Fibroblast of pulmonary artery (primary cell): ENCODE measurements at regions not wholly inside any gene's neighbourhood (a gene's known extent, or its start where the extent isn't known, plus 50 kb on each side); places are given as distances from the start of the nearest gene placed in this dataset.
A peak's percentile ranks its signal among the peaks of the same experiment; 100 is the strongest.

Experiments
- DNase-seq: peaks from one replicate; pipeline ENCODE4 v3.0.0-alpha.2; 2010; ENCODE audit warnings: low read depth
- H3K4me3 ChIP-seq: replicated peaks from 2 replicates; pipeline ENCODE4 v1.5.1; 2011; ENCODE audit warnings: low read depth, mild to moderate bottlenecking, control low read depth, low read length, moderate library complexity
- TF ChIP-seq, protein P1 (sequence below): IDR thresholded peaks from 2 replicates; pipeline ENCODE4 v1.5.1; 2011; ENCODE audit warnings: mild to moderate bottlenecking, control low read depth, low read length, inconsistent platforms; ENCODE audit errors: missing control alignments

DNA sequence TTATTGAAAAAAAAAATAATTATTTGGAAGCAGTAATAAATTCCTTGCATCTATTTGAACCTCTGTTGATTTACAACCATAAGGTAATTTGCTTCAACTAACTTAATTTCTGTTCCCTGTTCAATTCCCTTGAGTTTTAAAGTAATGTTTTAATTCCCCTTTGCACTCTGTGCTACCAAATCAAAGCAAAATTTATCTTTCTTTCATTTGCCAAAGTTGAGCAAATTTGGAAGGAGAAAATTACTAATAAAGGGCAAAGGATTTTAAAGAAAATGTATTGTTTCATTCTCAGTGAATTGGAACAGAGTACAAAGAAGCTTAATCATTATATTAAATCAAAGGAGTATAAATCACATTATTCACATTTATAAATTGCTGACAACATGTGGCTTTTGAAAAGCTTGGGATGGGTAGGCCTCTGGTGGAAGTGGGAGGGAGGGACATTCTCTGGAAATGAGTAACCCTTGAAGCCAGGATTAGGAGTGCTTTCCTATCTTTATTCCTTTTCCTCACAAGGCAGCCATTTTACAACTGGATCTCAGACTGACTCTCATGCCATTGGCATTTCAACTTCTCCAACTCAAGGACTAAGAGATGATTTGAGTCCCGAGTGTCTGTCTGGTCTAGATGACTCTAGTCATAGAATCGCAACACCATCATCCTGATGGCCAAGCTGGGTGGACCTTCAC is 331.6 kb upstream of the DUSP10 start:
- TF ChIP-seq, protein P1, sequence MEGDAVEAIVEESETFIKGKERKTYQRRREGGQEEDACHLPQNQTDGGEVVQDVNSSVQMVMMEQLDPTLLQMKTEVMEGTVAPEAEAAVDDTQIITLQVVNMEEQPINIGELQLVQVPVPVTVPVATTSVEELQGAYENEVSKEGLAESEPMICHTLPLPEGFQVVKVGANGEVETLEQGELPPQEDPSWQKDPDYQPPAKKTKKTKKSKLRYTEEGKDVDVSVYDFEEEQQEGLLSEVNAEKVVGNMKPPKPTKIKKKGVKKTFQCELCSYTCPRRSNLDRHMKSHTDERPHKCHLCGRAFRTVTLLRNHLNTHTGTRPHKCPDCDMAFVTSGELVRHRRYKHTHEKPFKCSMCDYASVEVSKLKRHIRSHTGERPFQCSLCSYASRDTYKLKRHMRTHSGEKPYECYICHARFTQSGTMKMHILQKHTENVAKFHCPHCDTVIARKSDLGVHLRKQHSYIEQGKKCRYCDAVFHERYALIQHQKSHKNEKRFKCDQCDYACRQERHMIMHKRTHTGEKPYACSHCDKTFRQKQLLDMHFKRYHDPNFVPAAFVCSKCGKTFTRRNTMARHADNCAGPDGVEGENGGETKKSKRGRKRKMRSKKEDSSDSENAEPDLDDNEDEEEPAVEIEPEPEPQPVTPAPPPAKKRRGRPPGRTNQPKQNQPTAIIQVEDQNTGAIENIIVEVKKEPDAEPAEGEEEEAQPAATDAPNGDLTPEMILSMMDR, result no peak
- H3K4me3 ChIP-seq, result no peak overlapping the region
- DNase-seq, result peak; percentile 69

DNA sequence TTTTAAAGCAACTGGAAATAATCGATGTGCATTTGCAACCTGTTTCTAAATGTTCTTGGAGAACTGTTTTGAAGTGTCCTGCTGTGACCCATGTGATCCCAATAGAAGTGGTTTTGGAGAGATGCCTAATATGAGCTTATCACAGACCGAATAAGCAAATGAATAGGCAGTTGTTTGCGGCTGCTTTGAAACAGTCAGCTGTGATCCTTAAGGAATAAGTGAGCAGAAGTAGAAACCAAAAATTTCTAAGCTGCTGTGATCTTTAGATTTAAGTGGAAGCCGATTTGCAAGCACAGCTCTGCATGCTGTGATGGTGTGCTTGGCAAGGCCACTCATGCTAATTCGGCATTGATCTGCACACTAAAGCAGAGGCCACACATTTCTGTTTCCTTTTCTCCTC is 329.5 kb upstream of the DUSP10 start:
- no peak for DNase-seq
- TF ChIP-seq, protein P1, result no peak
- H3K4me3 ChIP-seq, result no peak overlapping the region

DNA sequence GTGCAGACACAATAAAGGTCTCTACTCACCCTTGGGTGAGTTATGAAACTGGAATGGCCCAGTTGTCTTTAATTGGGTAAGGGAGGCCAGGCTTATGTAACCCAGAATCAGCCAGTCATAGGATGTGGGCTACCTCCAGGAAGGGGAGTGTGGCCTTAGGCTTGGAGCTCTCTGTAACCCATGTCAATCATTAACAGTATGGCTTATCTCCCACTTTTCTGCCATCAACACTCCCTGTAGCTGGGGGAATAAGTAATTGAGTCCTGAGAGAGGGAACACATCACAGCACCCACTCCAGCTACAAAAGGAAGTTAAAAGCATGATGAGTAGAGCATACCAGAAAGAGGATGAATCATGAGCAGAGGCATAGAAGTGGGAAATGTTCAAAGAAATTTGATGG is 327.0 kb upstream of the DUSP10 start:
- H3K4me3 ChIP-seq, result no peak overlapping the region
- DNase-seq, result peak; percentile 18
- TF ChIP-seq, protein P1, result no peak

DNA sequence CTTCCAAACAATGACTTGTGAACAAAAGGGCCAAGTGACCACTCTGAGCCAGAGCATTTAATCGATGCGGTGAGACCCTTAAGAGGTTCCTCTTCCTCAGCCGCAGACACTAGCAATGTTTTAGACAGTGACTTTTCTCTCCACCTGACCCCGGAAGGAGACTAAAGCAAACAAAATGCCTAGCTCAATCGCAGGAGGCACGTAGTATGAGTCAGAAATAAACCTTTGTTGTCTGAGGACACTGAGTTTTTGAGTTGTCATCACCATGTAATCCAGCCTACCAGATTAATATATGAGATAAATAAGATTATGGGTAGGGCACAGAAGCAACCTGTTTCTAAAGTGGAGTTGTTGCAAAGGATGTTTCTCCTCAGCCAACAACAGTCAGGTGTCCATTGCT is 326.2 kb upstream of the DUSP10 start:
- no peak for DNase-seq
- H3K4me3 ChIP-seq, result no peak overlapping the region
- TF ChIP-seq, protein P1, result no peak

DNA sequence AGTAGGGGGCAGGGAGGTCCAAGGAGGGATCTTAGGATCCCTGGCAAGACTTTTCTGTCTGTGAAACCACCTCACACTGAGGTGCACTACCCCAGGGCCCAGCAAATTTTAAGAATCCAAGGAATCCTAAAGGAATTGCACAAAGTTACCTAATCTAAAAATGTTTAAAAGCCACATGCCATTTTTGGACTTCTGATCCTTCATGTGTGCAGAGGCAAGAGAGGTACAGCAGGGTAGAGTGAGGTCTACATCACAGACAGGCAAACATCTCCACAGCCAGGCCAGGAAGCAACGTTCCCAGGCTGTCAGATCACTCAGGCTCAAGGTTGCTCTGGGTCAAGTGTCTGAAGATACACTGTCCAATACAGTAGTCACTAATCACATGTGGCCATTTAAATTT is 324.6 kb upstream of the DUSP10 start:
- no peak overlapping the region for H3K4me3 ChIP-seq
- no peak for DNase-seq
- TF ChIP-seq, protein P1, result no peak

DNA sequence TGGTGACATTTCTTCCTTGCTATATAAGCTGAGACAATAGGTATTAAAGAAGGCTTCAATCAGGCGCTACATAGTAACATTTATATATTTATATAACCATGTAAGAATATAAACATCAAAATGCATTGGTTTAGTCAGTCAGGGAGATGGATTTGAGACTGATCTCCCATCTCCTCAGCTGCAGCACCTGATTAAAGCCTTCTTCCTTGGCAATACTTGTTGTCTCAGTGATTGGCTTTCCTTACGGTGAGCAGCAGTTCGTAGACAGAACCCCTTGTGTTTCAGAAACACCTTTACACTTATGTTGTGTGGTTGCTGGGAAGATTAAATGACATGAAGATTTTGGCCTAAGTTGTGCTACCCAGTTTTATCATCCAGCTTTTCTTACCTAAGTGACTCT is 323.3 kb upstream of the DUSP10 start:
- no peak overlapping the region for H3K4me3 ChIP-seq
- no peak for DNase-seq
- TF ChIP-seq, protein P1, result no peak
